ENCODE measurements at regions not wholly inside any gene's neighbourhood (a gene's known extent, or its start where the extent isn't known, plus 50 kb on each side); places are given as distances from the start of the nearest gene placed in this dataset.
"Not testable (repeated sequence)": the region's sequence is repeated elsewhere in the genome, so short reads cannot be mapped to it uniquely, and the experiment has no call there.

DNA sequence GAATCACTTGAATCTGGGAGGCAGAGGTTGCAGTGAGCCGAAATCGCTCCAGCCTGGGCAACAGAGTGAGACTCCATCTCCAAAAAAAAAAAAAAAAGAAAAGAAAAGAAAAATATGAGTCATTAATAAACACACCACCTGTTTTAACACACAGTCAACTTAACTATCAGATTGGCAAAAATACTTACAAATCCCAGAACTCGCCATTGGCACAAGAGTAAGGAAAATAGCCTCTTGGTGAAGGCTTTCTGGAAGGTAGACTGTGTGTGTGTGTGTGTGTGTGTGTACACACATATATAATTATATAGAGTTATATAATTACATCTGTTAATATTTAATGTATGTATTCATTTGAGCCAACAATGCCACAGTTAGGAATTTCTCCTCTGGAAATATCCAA, 63.7 kb upstream of the UXS1 start:
- DNase-seq (ENCODE audit: low read depth) = no peak

DNA sequence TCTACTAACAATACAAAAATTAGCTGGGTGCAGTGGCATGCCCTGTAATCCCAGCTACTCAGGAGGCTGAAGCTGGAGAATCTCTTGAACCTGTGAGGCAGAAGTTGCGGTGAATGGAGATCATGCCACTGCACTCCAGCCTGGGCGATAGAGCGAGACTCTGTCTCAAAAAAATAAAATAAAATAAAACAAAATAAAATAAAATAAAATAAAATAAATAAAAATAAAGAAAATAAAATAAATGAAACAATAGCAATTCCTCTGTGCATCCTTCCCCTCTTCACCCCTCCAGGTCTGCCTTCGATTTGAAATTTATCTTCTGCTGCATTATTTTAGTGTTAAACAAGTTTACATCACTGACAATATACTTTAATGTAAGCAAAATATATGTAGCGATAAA, 63.0 kb upstream of the UXS1 start:
- DNase-seq (ENCODE audit: low read depth) = no peak

DNA sequence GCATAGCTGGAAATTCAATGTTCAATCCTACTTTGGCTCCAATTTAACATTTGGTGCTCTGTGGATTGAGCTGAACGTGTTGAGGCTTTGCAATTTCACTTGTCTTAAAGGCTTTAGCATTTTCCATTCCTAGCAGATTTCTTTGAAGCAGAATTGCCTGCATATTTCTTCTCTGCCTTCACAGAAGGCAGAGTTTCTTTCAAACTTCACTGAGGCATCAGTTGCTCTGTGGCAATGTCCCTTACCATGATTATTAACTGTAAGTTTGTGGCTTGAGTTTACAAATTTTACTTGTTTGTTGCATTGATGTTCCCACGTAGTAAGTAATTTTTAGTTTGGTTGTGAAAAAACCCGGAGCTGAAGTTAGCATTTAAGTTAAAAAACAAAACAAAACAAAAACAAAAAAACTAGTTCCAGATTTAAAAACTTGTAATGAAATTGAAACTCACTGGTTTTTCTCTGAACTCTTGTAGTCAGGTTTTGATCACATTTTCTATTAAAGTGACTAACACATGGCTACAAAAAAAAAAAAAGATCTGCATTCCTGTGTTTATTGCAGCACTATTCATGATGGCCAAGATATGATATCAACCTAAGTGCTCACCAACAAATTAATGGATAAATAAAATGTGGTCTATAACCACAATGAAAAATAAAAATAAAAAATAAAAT, 55.2 kb upstream of the UXS1 start:
- not testable (repeated sequence) for DNase-seq (ENCODE audit: low read depth)

DNA sequence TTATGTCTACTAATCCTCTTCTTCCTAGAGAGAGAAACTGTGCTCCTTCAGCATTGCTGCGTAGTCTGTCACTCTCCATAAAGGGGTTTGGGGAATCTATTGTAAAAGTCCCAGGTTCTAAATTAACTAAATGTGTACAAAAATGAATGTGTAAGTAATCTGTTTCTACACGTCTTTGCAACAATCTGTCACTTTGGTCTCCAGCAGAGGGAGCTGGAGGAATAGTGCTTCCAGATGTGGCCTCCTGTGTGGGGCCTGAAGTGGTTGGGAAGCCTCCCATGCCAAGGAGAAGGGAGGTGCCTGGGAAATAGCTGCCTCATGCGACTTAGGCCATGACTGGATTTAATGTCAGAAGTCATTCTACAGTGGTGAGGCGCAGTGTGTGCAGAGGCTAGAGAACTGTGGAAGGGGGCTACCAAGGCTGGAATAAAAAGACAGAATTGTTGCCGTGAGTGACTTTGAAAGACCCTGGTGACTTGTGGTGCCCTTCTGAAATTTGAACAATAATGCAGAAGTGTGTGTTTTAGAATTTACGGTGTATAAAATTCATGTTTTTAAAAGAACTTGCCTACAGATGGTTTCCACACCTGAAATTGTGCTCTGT, 54.5 kb upstream of the UXS1 start:
- DNase-seq (ENCODE audit: low read depth) = not testable (repeated sequence)
